Osteocyte (in vitro differentiated cells): ENCODE measurements at regions not wholly inside any gene's neighbourhood (a gene's known extent, or its start where the extent isn't known, plus 50 kb on each side); places are given as distances from the start of the nearest gene placed in this dataset.

Source experiments
- DNase-seq: peaks from one replicate; pipeline ENCODE4 v3.0.0; 2021; ENCODE audit warnings: mixed read lengths; ENCODE audit not compliant: unreplicated experiment; ENCODE audit errors: extremely low spot score
- H3K27ac Mint-ChIP-seq: one replicate; pipeline ENCODE4 v1.8.0; 2021; ENCODE audit warnings: mild to moderate bottlenecking, mixed read lengths; ENCODE audit not compliant: unreplicated experiment
- H3K27me3 Mint-ChIP-seq: one replicate; pipeline ENCODE4 v1.8.0; 2021; ENCODE audit warnings: mixed read lengths; ENCODE audit not compliant: unreplicated experiment
- H3K36me3 Mint-ChIP-seq: one replicate; pipeline ENCODE4 v1.8.0; 2021; ENCODE audit warnings: mixed read lengths; ENCODE audit not compliant: unreplicated experiment
- H3K4me1 Mint-ChIP-seq: one replicate; pipeline ENCODE4 v1.8.0; 2021; ENCODE audit warnings: mixed read lengths; ENCODE audit not compliant: unreplicated experiment
- H3K4me3 Mint-ChIP-seq: one replicate; pipeline ENCODE4 v1.8.0; 2021; ENCODE audit warnings: mild to moderate bottlenecking, moderate library complexity, mixed read lengths; ENCODE audit not compliant: unreplicated experiment
- H3K9me3 Mint-ChIP-seq: one replicate; pipeline ENCODE4 v1.8.0; 2021; ENCODE audit warnings: mixed read lengths; ENCODE audit not compliant: unreplicated experiment
- TF ChIP-seq, protein P1 (sequence below): fragments of 200-600 bp; sonication (generic); IDR thresholded peaks from 2 replicates; pipeline ENCODE4 v1.5.0; 2021; ENCODE audit warnings: antibody characterized with exemption, mild to moderate bottlenecking, moderate library complexity

DNA sequence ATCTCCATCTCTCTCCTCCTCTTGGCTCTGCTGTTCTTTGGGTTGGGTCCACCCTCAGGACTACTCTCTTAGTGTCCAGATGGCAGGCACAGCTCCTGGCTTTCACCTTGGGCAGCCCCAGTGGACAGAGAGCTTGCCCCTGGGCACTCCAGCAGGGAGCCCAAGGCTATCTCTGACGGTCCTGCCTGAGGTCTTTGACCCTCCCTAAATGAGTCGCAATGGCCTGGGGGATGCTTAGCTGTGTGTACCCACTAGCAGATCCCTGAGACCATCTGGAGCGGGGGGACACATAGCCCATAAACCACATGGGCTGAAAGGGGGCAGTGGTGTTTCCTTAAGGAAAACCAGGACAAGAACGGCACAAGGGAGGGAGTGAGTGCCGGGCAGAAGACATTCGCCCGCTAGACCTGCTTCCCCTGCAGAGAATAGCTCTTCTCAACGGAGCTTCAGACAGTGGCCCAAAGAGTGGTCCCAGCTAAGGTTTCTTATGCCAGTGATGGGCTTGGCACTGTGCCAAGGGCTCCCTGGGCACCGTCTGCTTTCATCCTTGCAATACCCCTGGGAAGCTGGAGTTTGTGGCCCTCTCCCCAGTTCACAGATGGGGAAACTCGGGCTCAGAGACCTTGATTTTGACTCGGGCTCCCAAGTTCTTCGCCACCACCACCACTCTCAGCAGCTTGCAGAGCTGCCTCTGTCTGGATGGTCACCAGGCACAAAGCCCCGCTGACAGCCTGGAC, 53.9 kb upstream of the ANO1 start:
- Mint-ChIP-seq H3K27ac (no peak overlapping the region), H3K9me3 (peaks cover 4% of the 10 kb centered on the region), H3K36me3 (no peaks in the 10 kb centered on the region), H3K4me3 (no peak overlapping the region), H3K4me1 (no peaks in the 10 kb centered on the region), H3K27me3 (peaks cover 6% of the 10 kb centered on the region)
- TF ChIP-seq, protein P1, sequence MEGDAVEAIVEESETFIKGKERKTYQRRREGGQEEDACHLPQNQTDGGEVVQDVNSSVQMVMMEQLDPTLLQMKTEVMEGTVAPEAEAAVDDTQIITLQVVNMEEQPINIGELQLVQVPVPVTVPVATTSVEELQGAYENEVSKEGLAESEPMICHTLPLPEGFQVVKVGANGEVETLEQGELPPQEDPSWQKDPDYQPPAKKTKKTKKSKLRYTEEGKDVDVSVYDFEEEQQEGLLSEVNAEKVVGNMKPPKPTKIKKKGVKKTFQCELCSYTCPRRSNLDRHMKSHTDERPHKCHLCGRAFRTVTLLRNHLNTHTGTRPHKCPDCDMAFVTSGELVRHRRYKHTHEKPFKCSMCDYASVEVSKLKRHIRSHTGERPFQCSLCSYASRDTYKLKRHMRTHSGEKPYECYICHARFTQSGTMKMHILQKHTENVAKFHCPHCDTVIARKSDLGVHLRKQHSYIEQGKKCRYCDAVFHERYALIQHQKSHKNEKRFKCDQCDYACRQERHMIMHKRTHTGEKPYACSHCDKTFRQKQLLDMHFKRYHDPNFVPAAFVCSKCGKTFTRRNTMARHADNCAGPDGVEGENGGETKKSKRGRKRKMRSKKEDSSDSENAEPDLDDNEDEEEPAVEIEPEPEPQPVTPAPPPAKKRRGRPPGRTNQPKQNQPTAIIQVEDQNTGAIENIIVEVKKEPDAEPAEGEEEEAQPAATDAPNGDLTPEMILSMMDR = no peak
- no peak for DNase-seq

DNA sequence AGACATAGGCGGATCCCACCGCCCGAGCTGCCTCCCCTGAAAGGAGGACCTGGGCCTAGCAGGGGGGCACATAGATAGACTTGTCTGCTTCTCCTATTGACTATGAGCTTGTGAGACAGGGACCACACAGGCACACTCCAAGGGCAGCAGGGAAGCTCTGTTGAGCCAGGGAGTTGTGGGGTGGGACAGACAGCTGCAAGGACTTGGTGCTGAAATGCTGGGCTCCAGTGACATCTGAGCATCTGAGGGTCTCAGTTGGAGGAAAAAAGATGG, 53.4 kb upstream of the ANO1 start:
- Mint-ChIP-seq H3K4me1 (no peaks in the 10 kb centered on the region), H3K9me3 (peaks cover 4% of the 10 kb centered on the region), H3K4me3 (no peak overlapping the region), H3K27ac (no peak overlapping the region), H3K36me3 (no peaks in the 10 kb centered on the region), H3K27me3 (peaks cover 10% of the 10 kb centered on the region)
- TF ChIP-seq, protein P1 = no peak
- no peak for DNase-seq

DNA sequence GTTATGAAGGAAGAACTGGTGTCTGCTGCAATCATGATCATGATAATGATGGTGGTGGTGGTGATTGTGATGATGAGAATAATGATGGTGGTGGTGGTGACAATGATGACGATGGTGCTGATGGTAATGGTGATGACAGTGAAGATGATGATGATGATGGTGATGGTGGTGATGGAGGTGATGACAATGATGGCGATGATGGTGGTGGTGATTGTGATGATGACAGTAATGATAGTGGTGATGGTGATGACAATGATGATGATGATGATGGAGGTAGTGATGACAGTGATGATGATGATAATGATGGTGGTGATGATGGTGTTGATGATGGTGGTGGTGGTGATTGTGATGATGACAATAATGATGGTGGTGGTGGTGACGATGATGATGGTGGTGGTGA, 52.8 kb upstream of the ANO1 start:
- DNase-seq = no peak
- Mint-ChIP-seq H3K27me3 (peaks cover 12% of the 10 kb centered on the region), H3K4me3 (no peak overlapping the region), H3K36me3 (no peaks in the 10 kb centered on the region), H3K4me1 (no peaks in the 10 kb centered on the region), H3K27ac (no peak overlapping the region), H3K9me3 (peaks cover 4% of the 10 kb centered on the region)
- TF ChIP-seq, protein P1 = no peak

DNA sequence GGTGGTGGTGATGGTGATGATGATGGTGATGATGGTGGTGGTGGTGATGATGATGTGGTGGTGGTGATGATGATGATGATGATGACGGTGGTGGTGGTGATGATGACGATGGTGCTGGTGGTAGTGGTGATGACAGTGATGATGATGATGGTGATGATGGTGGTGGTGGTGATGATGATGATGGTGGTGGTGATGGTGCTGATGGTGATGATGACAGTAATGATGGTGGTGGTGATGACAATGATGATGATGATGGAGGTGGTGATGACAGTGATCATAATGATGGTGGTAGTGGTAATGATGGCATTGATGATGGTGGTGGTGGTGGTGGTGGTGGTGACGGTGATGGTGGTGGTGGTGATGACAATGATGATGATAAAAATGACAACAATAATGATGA, 52.1 kb upstream of the ANO1 start:
- no peak for DNase-seq
- H3K4me1 Mint-ChIP-seq = no peaks in the 10 kb centered on the region
- H3K27me3 Mint-ChIP-seq = peaks cover 12% of the 10 kb centered on the region
- TF ChIP-seq, protein P1 = no peak
- H3K36me3 Mint-ChIP-seq = no peaks in the 10 kb centered on the region
- H3K9me3 Mint-ChIP-seq = peaks cover 4% of the 10 kb centered on the region
- no peak overlapping the region for H3K4me3 Mint-ChIP-seq
- no peak overlapping the region for H3K27ac Mint-ChIP-seq

DNA sequence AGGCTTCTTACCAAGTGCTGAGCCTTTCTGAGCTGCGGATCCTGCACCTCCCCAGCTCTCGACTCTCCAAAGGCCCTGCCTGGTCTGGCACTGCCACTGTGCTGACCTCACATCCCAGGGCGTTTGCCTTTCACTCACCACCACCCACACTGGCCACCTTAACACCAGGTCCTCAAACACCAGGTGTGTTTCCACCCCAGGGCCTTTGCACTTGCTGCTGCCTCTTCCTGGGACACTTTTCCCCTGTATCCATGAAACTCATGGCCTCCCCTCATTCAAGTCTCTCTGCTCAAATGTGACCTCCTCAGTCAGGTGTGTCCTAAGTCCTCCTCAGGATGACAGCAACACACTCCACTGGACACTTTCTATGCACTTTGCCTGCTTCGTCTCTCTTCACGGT, 51.4 kb upstream of the ANO1 start:
- Mint-ChIP-seq H3K9me3 (peaks cover 4% of the 10 kb centered on the region), H3K4me1 (no peaks in the 10 kb centered on the region), H3K27me3 (peaks cover 12% of the 10 kb centered on the region), H3K27ac (no peak overlapping the region), H3K4me3 (no peak overlapping the region), H3K36me3 (no peaks in the 10 kb centered on the region)
- TF ChIP-seq, protein P1 = no peak
- no peak for DNase-seq
